NOMO-1 (cell line): ENCODE measurements at regions not wholly inside any gene's neighbourhood (a gene's known extent, or its start where the extent isn't known, plus 50 kb on each side); places are given as distances from the start of the nearest gene placed in this dataset.
A peak's percentile ranks its signal among the peaks of the same experiment; 100 is the strongest.

Experiments
- DNase-seq, 2 experiments: peaks; one replicate each; lab custom pipeline; 2025; ENCODE audit not compliant: unreplicated experiment in 2 of 2; lab: John Stamatoyannopoulos, UW

GRCh38 chr2:22270341-22270740, 1114.6 kb upstream of the KLHL29 start:
- no peak for DNase-seq

- peak in 1 of 2 experiments; percentile 11 for DNase-seq
Observed at GRCh38 chr2:22273853-22274252, 1111.1 kb upstream of the KLHL29 start.

GRCh38 chr2:22274661-22275060, 1110.3 kb upstream of the KLHL29 start:
- DNase-seq, result no peak

DNA sequence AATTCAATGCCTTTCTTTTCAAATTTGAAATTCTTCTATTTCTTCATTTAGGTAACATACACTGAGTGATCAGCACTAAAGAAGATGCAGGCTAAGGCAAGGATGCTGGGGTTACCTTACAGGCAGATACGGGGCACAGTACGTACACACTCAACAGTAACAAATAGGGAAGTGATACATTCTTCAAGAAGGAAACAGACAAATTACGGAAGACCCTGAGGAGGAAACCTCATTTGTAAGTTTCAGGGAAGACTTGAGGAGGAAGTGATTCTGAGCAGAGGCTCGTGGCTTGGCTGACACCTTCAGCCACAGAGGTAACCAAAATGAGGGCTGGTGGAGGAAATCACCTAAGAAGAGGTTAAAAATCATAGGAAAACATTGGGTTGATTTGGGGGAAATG, 1108.3 kb upstream of the KLHL29 start:
- DNase-seq, result peak; percentile 70 to 96

- DNase-seq, result no peak
Observed at GRCh38 chr2:22279541-22279940, 1105.4 kb upstream of the KLHL29 start.

GRCh38 chr2:22281033-22281432, 1103.9 kb upstream of the KLHL29 start:
- DNase-seq, result peak; percentile 59 to 84

DNA sequence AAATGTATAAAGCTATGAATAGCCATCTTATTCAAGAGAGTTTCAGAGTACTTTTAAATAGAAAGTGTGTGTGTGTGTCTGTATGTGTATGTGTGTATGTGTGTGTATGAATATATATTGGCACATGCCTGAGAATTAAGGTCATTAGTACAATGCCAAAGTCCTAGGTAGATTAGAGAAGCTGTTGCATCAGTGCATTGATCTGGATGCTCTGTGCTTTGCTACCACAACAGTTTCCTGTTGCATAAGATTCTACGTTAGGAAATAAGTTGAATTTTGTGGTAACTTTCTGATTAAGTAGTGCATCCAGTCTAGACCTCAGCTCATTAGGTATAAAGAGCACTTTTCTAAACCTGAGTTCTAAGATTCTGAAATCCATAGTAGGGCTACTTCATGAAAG, 1102.8 kb upstream of the KLHL29 start:
- peak; percentile 83 to 94 for DNase-seq

- DNase-seq, result no peak
Observed at GRCh38 chr2:22282916-22283315, 1102.1 kb upstream of the KLHL29 start.

DNA sequence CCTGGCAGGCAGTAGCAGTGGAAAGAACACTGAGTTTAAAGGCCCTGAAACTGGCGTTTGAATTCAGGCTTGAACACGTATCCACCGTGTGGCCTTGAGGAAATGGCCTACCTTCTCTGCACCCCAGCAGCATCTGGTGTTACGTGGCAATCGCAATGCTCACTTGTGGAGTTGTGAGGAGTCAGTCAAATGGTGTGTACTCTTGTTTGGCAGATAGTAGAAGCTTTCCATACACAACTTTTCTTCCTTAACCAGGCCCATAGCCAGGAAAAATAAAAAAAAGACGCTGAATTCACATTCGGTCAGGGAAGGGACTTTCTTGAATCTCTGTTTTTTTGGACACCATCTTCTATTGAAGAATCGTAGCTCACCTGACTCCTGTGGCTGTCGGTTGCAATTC, 1101.5 kb upstream of the KLHL29 start:
- no peak for DNase-seq

GRCh38 chr2:22290302-22290701, 1094.7 kb upstream of the KLHL29 start:
- peak in 1 of 2 experiments; percentile 17 for DNase-seq

- no peak for DNase-seq
Observed at GRCh38 chr2:22290909-22291473, 1094.0 kb upstream of the KLHL29 start.

DNA sequence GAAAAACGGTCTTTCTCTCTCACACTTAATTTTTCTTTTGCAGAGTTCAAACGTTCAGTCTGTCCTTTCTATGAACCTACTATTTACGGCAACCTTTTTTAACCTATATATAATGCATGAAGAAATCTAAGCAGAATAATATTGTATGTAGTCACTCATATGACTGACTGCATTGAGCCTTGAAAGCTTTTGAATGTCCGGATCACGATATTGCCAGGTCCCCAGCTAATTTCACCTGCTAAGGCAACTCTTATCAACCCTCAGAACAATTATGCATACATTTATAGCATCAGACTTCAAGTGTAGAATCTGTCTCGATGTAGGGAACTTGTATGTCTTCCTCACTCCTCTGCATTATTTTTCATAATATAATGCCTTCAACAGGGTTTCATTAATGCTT, 1083.8 kb upstream of the KLHL29 start:
- no peak for DNase-seq

DNA sequence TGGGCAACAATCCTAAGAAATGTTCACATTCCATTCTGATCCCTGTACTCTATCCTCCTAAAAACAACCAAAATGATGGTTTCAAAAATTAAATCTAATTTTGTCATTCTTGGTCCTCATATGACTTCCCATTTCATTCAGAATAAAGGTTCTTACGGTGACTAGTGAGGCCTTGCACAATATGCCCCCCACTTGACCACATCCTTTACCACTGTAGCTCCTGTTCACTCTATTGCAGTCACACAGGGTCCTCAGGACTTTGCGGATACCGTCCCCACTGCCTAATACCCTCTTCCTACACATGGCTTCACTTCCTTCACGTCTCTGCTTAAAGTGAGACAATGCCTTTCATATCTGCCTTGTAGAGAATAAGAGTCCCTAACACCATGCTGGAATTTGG, 1058.7 kb upstream of the KLHL29 start:
- peak; percentile 73 to 88 for DNase-seq

DNA sequence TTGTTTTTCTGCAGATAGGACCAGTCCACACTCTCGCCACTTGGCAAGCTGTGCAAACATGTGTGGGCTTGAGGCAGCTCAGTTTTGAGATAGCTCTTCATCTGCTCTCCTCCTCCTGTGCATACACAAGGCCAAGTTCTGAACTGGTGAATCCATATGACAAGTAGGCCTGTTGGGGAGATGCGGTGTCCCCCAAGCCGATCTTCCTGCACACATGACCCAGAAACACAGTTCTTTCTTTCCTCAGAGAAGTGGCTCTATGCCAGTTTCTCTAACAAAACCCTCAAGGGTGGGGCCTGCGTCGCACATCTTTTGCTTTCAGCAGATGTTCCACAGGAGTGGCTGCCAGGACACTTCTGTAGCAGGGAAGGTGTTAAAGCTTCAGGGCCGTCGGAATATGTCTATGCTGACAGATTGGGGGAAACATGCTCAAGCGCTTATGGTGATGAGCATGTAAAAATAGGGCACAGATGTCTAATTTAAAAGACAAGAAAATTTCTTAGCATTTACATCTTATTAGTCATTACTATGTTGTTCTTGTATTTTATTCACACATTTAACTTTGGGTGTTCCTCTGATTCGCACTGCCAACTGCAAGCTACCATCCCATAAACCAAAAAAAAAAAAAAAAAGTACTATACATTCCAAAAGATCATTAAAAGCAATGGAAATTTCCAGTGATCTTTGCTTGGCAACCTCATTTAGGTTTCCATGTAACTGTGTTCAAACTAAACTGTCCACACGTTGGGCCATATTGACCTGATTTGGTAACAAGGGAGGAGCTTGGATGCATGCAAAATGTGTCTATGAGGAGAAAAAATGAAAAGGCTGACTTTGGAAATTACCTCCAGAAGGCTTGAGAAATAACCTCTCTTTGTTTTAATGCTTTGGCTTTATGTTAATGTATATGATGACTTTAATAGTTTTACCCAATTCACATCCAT, 1055.5 kb upstream of the KLHL29 start:
- DNase-seq, result no peak

- DNase-seq, result no peak
Observed at GRCh38 chr2:22336414-22336813, 1048.6 kb upstream of the KLHL29 start.

GRCh38 chr2:22340716-22341115, 1044.3 kb upstream of the KLHL29 start:
- no peak for DNase-seq

- no peak for DNase-seq
Observed at GRCh38 chr2:22347306-22347705, 1037.7 kb upstream of the KLHL29 start.

GRCh38 chr2:22350621-22351020, 1034.4 kb upstream of the KLHL29 start:
- DNase-seq, result no peak

- peak; percentile 1 to 5 for DNase-seq
Observed at GRCh38 chr2:22355816-22356433, 1029.1 kb upstream of the KLHL29 start.

GRCh38 chr2:22359071-22359672, 1025.8 kb upstream of the KLHL29 start:
- no peak for DNase-seq

- DNase-seq, result no peak
Observed at GRCh38 chr2:22360735-22361374, 1024.1 kb upstream of the KLHL29 start.
